ENCODE measurements at regions not wholly inside any gene's neighbourhood (a gene's known extent, or its start where the extent isn't known, plus 50 kb on each side); places are given as distances from the start of the nearest gene placed in this dataset.

DNA sequence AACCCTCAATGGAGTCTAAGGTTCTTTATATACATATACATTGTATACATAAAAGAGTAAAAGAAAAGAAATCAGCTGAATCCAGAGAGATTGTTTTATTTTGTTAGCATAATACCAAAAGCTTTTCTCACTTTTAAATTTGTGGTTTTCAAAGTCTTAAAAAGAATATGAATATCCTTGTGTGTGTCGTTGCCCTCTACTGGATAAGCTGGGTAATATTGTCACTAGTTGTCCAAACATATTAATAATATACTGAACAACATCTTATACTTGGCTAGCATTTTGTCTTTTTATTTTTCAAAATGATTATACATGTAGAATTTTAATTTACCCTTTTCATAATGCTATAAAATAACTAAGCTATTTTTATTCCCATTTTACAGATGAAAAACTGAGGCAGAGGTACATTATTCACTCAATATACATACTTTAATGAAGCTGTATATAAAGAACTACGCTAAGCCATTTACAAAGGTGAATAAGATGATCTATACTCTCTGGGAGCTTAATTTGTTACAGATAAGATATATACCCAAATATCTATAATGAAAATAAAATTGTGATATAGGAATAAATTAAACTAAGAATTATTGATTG, 531.7 kb downstream of the TFAP2B start:
- Histone ChIP-seq H3K27ac (ENCODE audit: control insufficient read depth, insufficient read depth, low read length) (no peak overlapping the region), H3K9me1 (ENCODE audit: control insufficient read depth, extremely low read depth, insufficient read depth, low read length) (no peaks in the 10 kb centered on the region), H3K9me3 (ENCODE audit: control insufficient read depth, low read depth, low read length) (no peaks in the 10 kb centered on the region), H3K4me1 (ENCODE audit: control insufficient read depth, extremely low read depth, insufficient read depth, low read length) (no peaks in the 10 kb centered on the region), H3K4me2 (ENCODE audit: control insufficient read depth, extremely low read depth, insufficient read depth, low read depth, low read length) (no peak overlapping the region), H2AFZ (ENCODE audit: control insufficient read depth, low read length) (no peak overlapping the region), H3K9ac (ENCODE audit: control insufficient read depth, extremely low read depth, insufficient read depth, low read length) (no peak overlapping the region), H3K27me3 (ENCODE audit: control insufficient read depth, extremely low read depth, insufficient read depth, low read length) (no peaks in the 10 kb centered on the region), H3K36me3 (ENCODE audit: control insufficient read depth in 2 of 2, extremely low read depth in 1 of 2, insufficient read depth in 2 of 2, low read length in 2 of 2) (no peaks in the 10 kb centered on the region), H3K79me2 (ENCODE audit: control insufficient read depth, insufficient read depth, low read length) (no peaks in the 10 kb centered on the region), H4K20me1 (ENCODE audit: control insufficient read depth, extremely low read depth, insufficient read depth, low read length) (no peaks in the 10 kb centered on the region), H3K4me3 (ENCODE audit: control insufficient read depth in 2 of 3, extremely low read depth in 1 of 3, insufficient read depth in 2 of 3, low read depth in 1 of 3, low read length in 3 of 3) (no peak overlapping the region)
- FAIRE-seq (no peak), DNase-seq (ENCODE audit: low read depth, low spot score) (no peak)
- TF ChIP-seq, protein P1, sequence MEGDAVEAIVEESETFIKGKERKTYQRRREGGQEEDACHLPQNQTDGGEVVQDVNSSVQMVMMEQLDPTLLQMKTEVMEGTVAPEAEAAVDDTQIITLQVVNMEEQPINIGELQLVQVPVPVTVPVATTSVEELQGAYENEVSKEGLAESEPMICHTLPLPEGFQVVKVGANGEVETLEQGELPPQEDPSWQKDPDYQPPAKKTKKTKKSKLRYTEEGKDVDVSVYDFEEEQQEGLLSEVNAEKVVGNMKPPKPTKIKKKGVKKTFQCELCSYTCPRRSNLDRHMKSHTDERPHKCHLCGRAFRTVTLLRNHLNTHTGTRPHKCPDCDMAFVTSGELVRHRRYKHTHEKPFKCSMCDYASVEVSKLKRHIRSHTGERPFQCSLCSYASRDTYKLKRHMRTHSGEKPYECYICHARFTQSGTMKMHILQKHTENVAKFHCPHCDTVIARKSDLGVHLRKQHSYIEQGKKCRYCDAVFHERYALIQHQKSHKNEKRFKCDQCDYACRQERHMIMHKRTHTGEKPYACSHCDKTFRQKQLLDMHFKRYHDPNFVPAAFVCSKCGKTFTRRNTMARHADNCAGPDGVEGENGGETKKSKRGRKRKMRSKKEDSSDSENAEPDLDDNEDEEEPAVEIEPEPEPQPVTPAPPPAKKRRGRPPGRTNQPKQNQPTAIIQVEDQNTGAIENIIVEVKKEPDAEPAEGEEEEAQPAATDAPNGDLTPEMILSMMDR (optimal IDR thresholded peaks at IDR 0.05 in 1 of 3, IDR thresholded peaks at IDR 0.05 in 1 of 3, conservative IDR thresholded peaks at IDR 0.05 in 1 of 3; ENCODE audit: extremely low read depth in 1 of 3, insufficient read depth in 2 of 3, low read length in 3 of 3): peak in 2 of 3 experiments; percentile 34 to 37
- TF ChIP-seq EZH2 (IDR thresholded peaks at IDR 0.05; ENCODE audit: low read length): no peak
- dilution Hi-C loops (cut with MboI; ENCODE audit: extremely low pct_ligation_motif_present, low sequenced_read_pairs): no loop called here

DNA sequence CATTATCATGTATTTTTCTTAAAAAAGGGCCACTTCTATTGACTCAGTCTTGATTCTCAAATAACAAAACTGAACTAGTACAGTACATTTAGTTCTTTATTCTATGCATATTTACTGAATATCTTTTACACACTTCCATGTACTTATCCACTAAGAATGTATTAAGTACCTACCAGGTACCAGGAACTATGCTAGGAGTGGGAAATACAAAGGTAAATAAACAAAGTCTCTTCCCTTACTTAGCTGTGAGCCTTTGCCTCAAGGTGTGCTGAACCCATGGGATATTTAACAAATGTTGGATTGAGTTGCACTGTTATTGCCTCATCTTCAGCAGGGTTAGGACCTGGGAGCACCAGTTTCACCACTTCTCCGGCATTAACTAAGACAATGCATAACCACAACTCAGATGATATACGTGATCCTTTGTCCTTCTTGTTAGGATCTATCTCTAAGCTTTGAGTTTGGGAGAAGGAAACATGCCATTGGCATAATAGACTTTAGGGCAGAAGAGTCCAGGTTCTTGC, 533.9 kb downstream of the TFAP2B start:
- H3K27me3 ChIP-seq (ENCODE audit: control insufficient read depth, extremely low read depth, insufficient read depth, low read length): no peaks in the 10 kb centered on the region

More for the DNA sequence above, 533.9 kb downstream of the TFAP2B start:
- H3K9me3 ChIP-seq (ENCODE audit: control insufficient read depth, low read depth, low read length): no peaks in the 10 kb centered on the region
- no peak overlapping the region for H3K27ac ChIP-seq (ENCODE audit: control insufficient read depth, insufficient read depth, low read length)
- dilution Hi-C loops (cut with MboI; ENCODE audit: extremely low pct_ligation_motif_present, low sequenced_read_pairs): no loop called here
- no peaks in the 10 kb centered on the region for H3K9me1 ChIP-seq (ENCODE audit: control insufficient read depth, extremely low read depth, insufficient read depth, low read length)
- no peak for DNase-seq (ENCODE audit: low read depth, low spot score)
- TF ChIP-seq, protein P1 (optimal IDR thresholded peaks at IDR 0.05 in 1 of 3, IDR thresholded peaks at IDR 0.05 in 1 of 3, conservative IDR thresholded peaks at IDR 0.05 in 1 of 3; ENCODE audit: extremely low read depth in 1 of 3, insufficient read depth in 2 of 3, low read length in 3 of 3): no peak
- TF ChIP-seq EZH2 (IDR thresholded peaks at IDR 0.05; ENCODE audit: low read length): no peak
- no peak overlapping the region for H3K9ac ChIP-seq (ENCODE audit: control insufficient read depth, extremely low read depth, insufficient read depth, low read length)
- no peak overlapping the region for H2AFZ ChIP-seq (ENCODE audit: control insufficient read depth, low read length)
- peak; percentile 72 for FAIRE-seq
- no peak overlapping the region for H3K4me2 ChIP-seq (ENCODE audit: control insufficient read depth, extremely low read depth, insufficient read depth, low read depth, low read length)
- no peaks in the 10 kb centered on the region for H3K4me1 ChIP-seq (ENCODE audit: control insufficient read depth, extremely low read depth, insufficient read depth, low read length)
- no peaks in the 10 kb centered on the region for H3K79me2 ChIP-seq (ENCODE audit: control insufficient read depth, insufficient read depth, low read length)
- H3K4me3 ChIP-seq (ENCODE audit: control insufficient read depth in 2 of 3, extremely low read depth in 1 of 3, insufficient read depth in 2 of 3, low read depth in 1 of 3, low read length in 3 of 3): no peak overlapping the region
- H3K36me3 ChIP-seq (ENCODE audit: control insufficient read depth in 2 of 2, extremely low read depth in 1 of 2, insufficient read depth in 2 of 2, low read length in 2 of 2): no peaks in the 10 kb centered on the region
- H4K20me1 ChIP-seq (ENCODE audit: control insufficient read depth, extremely low read depth, insufficient read depth, low read length): no peaks in the 10 kb centered on the region

Data from keratinocyte (primary cell).